ENCODE measurements at regions not wholly inside any gene's neighbourhood (a gene's known extent, or its start where the extent isn't known, plus 50 kb on each side); places are given as distances from the start of the nearest gene placed in this dataset.

GRCh38 chr2:215635071-215635787, 199.4 kb upstream of the FN1 start:
- TF ChIP-seq POLR2AphosphoS5 (IDR thresholded peaks at IDR 0.05; ENCODE audit: borderline replicate concordance, low read depth, low read length) (no peak), EZH2 (IDR thresholded peaks at IDR 0.05) (no peak), FOXP2 (optimal IDR thresholded peaks at IDR 0.05; ENCODE audit: control extremely low read depth, extremely low read length, insufficient read depth) (no peak)
